ENCODE measurements at regions not wholly inside any gene's neighbourhood (a gene's known extent, or its start where the extent isn't known, plus 50 kb on each side); places are given as distances from the start of the nearest gene placed in this dataset.

GRCh38 chr16:13708347-13709120 lies 211.4 kb upstream of the ERCC4 start:
- no TSS peak for BruUV-seq (replicated peaks)
- in situ Hi-C loops (cut with MboI), result no loop called here

DNA sequence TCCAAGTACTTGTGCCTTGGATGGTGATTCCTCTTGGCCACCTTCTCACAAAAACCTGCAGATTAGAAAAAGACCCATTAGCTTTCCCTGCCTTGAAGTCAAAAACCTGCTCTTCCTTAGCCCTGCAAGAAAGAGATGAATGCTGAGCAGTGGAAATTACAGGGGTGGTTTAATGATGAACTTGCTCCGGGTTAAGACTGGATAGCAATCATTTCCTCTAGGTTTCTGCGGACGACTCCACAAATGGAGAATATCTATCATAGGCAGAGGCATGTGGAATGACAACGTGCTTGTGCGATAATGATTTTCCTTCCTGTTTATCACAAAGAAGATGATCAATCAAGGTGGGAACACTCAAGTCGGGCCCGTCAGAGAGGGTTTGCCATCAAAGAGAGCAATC lies 201.2 kb upstream of the ERCC4 start:
- no TSS peak for BruUV-seq (replicated peaks)
- in situ Hi-C loops (cut with MboI), result no loop called here
- DNase-seq (ENCODE audit: extremely low read depth in 1 of 4, low spot score in 3 of 4), result no peak
- H3K27ac ChIP-seq (ENCODE audit: extremely low read depth, low read depth, low read length), result no peak overlapping the region
- intact Hi-C loops (cut with micrococcal nuclease), result no loop called here
- peaks cover 0 to 4% of the 10 kb centered on the region in 2 experiments; a peak in 3 of 5 replicates for H3K27me3 ChIP-seq (ENCODE audit: control insufficient read depth in 2 of 2, insufficient read depth in 2 of 2, low read length in 2 of 2)
- ChIA-PET POLR2A (no interaction called here), CTCF (ENCODE audit: low intra/inter-chr PET ratio) (no interaction called here)
- no peak for FAIRE-seq
- ATAC-seq, result no peak
- no peaks in the 10 kb centered on the region for H3K9me1 ChIP-seq (ENCODE audit: control insufficient read depth, insufficient read depth, low read length)
- no peak overlapping the region for H3K4me2 ChIP-seq (ENCODE audit: insufficient read depth, low read length)
- H3K4me1 ChIP-seq (replicated peaks in 1 of 2; ENCODE audit: control insufficient read depth in 2 of 2, insufficient read depth in 2 of 2, low read length in 2 of 2), result no peaks in the 10 kb centered on the region
- H3K9ac ChIP-seq (ENCODE audit: insufficient read depth in 1 of 2, low read depth in 2 of 2, low read length in 2 of 2), result no peak overlapping the region
- H3K9me3 ChIP-seq (replicated peaks; ENCODE audit: control insufficient read depth, insufficient read depth, low read depth, low read length), result no peaks in the 10 kb centered on the region
- H3K4me3 ChIP-seq, result no peak overlapping the region
- WGBS (ENCODE audit: insufficient coverage, low coverage, missing lambda C conversion rate), result 0% methylated on average over 7 of the region's 7 CpGs
- no peak overlapping the region for H2AFZ ChIP-seq (ENCODE audit: low read depth, low read length)
- no peaks in the 10 kb centered on the region for H4K20me1 ChIP-seq (replicated peaks; ENCODE audit: control insufficient read depth, insufficient read depth, low read length)
- H3K79me2 ChIP-seq (ENCODE audit: control insufficient read depth, insufficient read depth, low read length), result no peaks in the 10 kb centered on the region
- H3K36me3 ChIP-seq (ENCODE audit: control insufficient read depth, insufficient read depth, low read length), result no peaks in the 10 kb centered on the region
- no peak for TF ChIP-seq MAZ (CRISPR knock-in tag; conservative IDR thresholded peaks at IDR 0.05 in 1 of 2, IDR thresholded peaks at IDR 0.05 in 1 of 2)
- no peak for TF ChIP-seq NR1H2 (CRISPR knock-in tag; IDR thresholded peaks at IDR 0.05)
- TF ChIP-seq ZBTB33 (CRISPR knock-in tag; IDR thresholded peaks at IDR 0.05), result no peak
- no peak for TF ChIP-seq MEIS2 (IDR thresholded peaks at IDR 0.05; ENCODE audit: partially characterized antibody)
- no peak for TF ChIP-seq SP2 (IDR thresholded peaks at IDR 0.05; ENCODE audit: extremely low read depth, low read depth, low read length, poor library complexity, severe bottlenecking)
- TF ChIP-seq TARDBP (IDR thresholded peaks at IDR 0.05), result no peak
- TF ChIP-seq ELF4 (CRISPR knock-in tag; IDR thresholded peaks at IDR 0.05), result no peak
- no peak for TF ChIP-seq ZNF197 (CRISPR knock-in tag; IDR thresholded peaks at IDR 0.05; ENCODE audit: low read depth)
- TF ChIP-seq GMEB1 (CRISPR knock-in tag; IDR thresholded peaks at IDR 0.05), result no peak

More at GRCh38 chr16:13708347-13709120, 211.4 kb upstream of the ERCC4 start:
- Histone ChIP-seq H3K4me1 (replicated peaks in 1 of 2; ENCODE audit: control insufficient read depth in 2 of 2, insufficient read depth in 2 of 2, low read length in 2 of 2) (no peaks in the 10 kb centered on the region), H3K4me2 (ENCODE audit: insufficient read depth, low read length) (no peak overlapping the region), H3K4me3 (no peak overlapping the region), H3K79me2 (ENCODE audit: control insufficient read depth, insufficient read depth, low read length) (no peaks in the 10 kb centered on the region), H3K9ac (ENCODE audit: insufficient read depth in 1 of 2, low read depth in 2 of 2, low read length in 2 of 2) (no peak overlapping the region), H3K9me1 (ENCODE audit: control insufficient read depth, insufficient read depth, low read length) (no peaks in the 10 kb centered on the region), H2AFZ (ENCODE audit: low read depth, low read length) (no peak overlapping the region), H4K20me1 (replicated peaks; ENCODE audit: control insufficient read depth, insufficient read depth, low read length) (no peaks in the 10 kb centered on the region), H3K27ac (ENCODE audit: extremely low read depth, low read depth, low read length) (no peak overlapping the region), H3K27me3 (ENCODE audit: control insufficient read depth in 2 of 2, insufficient read depth in 2 of 2, low read length in 2 of 2) (peaks cover 0 to 6% of the 10 kb centered on the region in 2 experiments; a peak in 1 of 5 replicates), H3K36me3 (ENCODE audit: control insufficient read depth, insufficient read depth, low read length) (no peaks in the 10 kb centered on the region), H3K9me3 (replicated peaks; ENCODE audit: control insufficient read depth, insufficient read depth, low read depth, low read length) (no peaks in the 10 kb centered on the region)
- no peak for ATAC-seq
- no peak for FAIRE-seq
- no peak for DNase-seq (ENCODE audit: extremely low read depth in 1 of 4, low spot score in 3 of 4)
- 3% methylated on average over 3 of the region's 3 CpGs for WGBS (ENCODE audit: insufficient coverage, low coverage, missing lambda C conversion rate)
- ChIA-PET CTCF (ENCODE audit: low intra/inter-chr PET ratio) (no interaction called here), POLR2A (no interaction called here)
- TF ChIP-seq CCAR2 (IDR thresholded peaks at IDR 0.05; ENCODE audit: low read depth, low read length), result no peak
- TF ChIP-seq ASH1L (IDR thresholded peaks at IDR 0.05; ENCODE audit: borderline replicate concordance, low read depth, partially characterized antibody), result no peak
- intact Hi-C loops (cut with micrococcal nuclease), result no loop called here
